PC-9 (cell line): ENCODE measurements at regions not wholly inside any gene's neighbourhood (a gene's known extent, or its start where the extent isn't known, plus 50 kb on each side); places are given as distances from the start of the nearest gene placed in this dataset.

Experiments used
- BruUV-seq: library from RNA; stranded (reverse); fragments of 400-500 nt; replicated peaks from 2 replicates; lab custom pipeline; 2021; lab: Mats Ljungman, UMichigan
- CTCF ChIA-PET: fragments of 300-600 bp; sonication (Branson Sonifier 250); formaldehyde crosslinking; loops from one replicate; lab custom pipeline; 2022; ENCODE audit warnings: antibody characterized with exemption; lab: Charles Lee
- POLR2A ChIA-PET: fragments of 300-600 bp; sonication (Branson Sonifier 250); formaldehyde crosslinking; loops from one replicate; lab custom pipeline; 2022; ENCODE audit warnings: antibody characterized with exemption; ENCODE audit not compliant: unreplicated experiment; lab: Charles Lee
- DNase-seq, 2 experiments: peaks; one replicate each; pipeline versions ENCODE4 v3.0.0 to v3.0.0-alpha.2; 2015 to 2022; ENCODE audit warnings: mixed read lengths in 1 of 2
- H2AFZ ChIP-seq: fragments of 200-600 bp; sonication (generic); 2 replicates; pipeline ENCODE4 v1.8.1; 2017; ENCODE audit warnings: antibody characterized with exemption
- H3F3A ChIP-seq: fragments of 200-600 bp; sonication (generic); 2 replicates; pipeline ENCODE4 v1.8.1; 2017; ENCODE audit warnings: antibody characterized with exemption, mild to moderate bottlenecking, low read depth; ENCODE audit not compliant: insufficient read depth
- H3K27ac ChIP-seq: fragments of 200-600 bp; sonication (generic); 2 replicates; pipeline ENCODE4 v1.6.1; 2016; ENCODE audit warnings: mixed run types
- H3K27me3 ChIP-seq: fragments of 200-600 bp; sonication (generic); 2 replicates; pipeline ENCODE4 v1.6.1; 2016; ENCODE audit warnings: low read depth, mixed run types; ENCODE audit not compliant: insufficient read depth
- H3K36me3 ChIP-seq: fragments of 200-600 bp; sonication (generic); 2 replicates; pipeline ENCODE4 v1.6.1; 2016; ENCODE audit warnings: low read depth, mixed run types
- H3K4me1 ChIP-seq: fragments of 200-600 bp; sonication (generic); replicated peaks from 2 replicates; pipeline ENCODE4 v1.6.1; 2016; ENCODE audit warnings: mixed run types; ENCODE audit not compliant: insufficient read depth
- H3K4me2 ChIP-seq: fragments of 200-600 bp; sonication (generic); 2 replicates; pipeline ENCODE4 v1.6.1; 2017; ENCODE audit warnings: mixed run types
- H3K4me3 ChIP-seq: fragments of 200-600 bp; sonication (generic); 2 replicates; pipeline ENCODE4 v1.6.1; 2016; ENCODE audit warnings: mixed run types
- H3K79me2 ChIP-seq: fragments of 200-600 bp; sonication (generic); 2 replicates; pipeline ENCODE4 v1.6.1; 2017; ENCODE audit warnings: low read depth, mixed run types
- H3K9me2 ChIP-seq: fragments of 200-600 bp; sonication (generic); 2 replicates; pipeline ENCODE4 v1.8.1; 2017; ENCODE audit warnings: mild to moderate bottlenecking; ENCODE audit not compliant: insufficient read depth
- H3K9me3 ChIP-seq: fragments of 200-600 bp; sonication (generic); 2 replicates; pipeline ENCODE4 v1.8.1; 2016; ENCODE audit warnings: low read depth; ENCODE audit not compliant: insufficient read depth
- H4K20me1 ChIP-seq: fragments of 200-600 bp; sonication (generic); 2 replicates; pipeline ENCODE4 v1.8.1; 2017; ENCODE audit not compliant: insufficient read depth
- CTCF ChIP-seq: fragments of 200-600 bp; sonication (generic); conservative IDR thresholded peaks from 2 replicates; pipeline ENCODE4 v1.6.1; 2017; ENCODE audit warnings: mixed run types, antibody characterized with exemption, mild to moderate bottlenecking, moderate library complexity
- EZH2 ChIP-seq: fragments of 200-600 bp; sonication (generic); IDR thresholded peaks from 2 replicates; pipeline ENCODE4 v1.8.0; 2017; ENCODE audit warnings: antibody characterized with exemption, low read depth
- intact Hi-C: fragments of 100-400 bp; cut with micrococcal nuclease; formaldehyde crosslinking; loops from one replicate; pipeline ENCODE4 v1.10.0; 2022; ENCODE audit not compliant: unreplicated experiment

DNA sequence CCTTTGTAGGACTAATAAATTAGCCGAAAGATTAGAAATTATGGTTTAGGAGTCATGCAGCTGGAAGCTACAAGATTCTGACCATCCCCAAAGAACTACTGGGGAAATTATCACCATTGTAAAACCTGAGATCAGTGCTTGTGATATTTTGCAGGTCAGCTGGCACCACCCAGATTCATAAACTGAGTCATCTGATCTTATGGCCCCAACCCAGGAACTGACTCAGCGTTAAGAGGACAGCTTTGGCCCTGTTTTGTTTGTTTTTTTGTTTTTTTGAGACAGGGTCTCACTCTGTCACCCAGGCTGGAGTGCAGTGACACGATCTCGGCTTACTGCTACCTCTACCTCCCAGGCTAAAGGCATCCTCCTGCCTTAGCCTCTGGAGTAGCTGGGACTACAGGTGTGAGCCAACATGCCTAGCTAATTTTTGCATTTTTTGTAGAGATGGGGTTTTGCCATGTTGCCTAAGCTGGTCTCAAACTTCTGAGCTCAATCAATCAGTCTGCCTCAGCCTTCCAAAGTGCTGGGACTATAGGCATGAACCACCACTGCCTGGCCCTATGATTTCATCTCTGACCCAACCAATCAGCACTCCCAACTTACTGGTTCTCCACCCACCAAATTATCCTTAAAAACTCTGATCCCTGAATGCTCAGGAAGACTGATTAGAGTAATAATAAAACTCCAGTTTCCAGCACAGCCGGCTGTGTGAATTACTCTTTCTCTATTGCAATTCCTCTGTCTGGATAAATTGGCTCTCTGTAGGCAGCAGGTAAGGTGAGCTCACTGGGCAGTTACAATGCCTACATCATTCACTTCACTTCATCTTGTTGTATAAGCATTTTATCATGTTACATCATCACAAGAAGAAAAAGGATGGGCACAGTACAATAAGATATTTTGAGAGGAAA lies 79.4 kb upstream of the KSR1 start:
- Histone ChIP-seq H3K27ac (peak overlapping the region; percentile 69), H3F3A (peaks cover 17% of the 10 kb centered on the region; the same call in 1 of the 2 replicates), H4K20me1 (no peaks in the 10 kb centered on the region), H3K27me3 (no peaks in the 10 kb centered on the region), H3K9me3 (peaks cover 5% of the 10 kb centered on the region; the same call in 1 of the 2 replicates), H3K36me3 (no peaks in the 10 kb centered on the region), H3K4me1 (peaks cover 32% of the 10 kb centered on the region), H3K4me3 (no peak overlapping the region), H3K4me2 (peak overlapping the region; percentile 58), H2AFZ (0 out of 2 replicates have a peak overlapping the region, but pooled peaks have one; percentile 17), H3K79me2 (no peaks in the 10 kb centered on the region), H3K9me2 (no peaks in the 10 kb centered on the region)
- intact Hi-C loops, result no loop called here
- CTCF ChIA-PET, result interaction anchor here (0.5 kb wide), 1 partner anchor 23 kb away, joined by 5 read pairs; no protein-coding TSS in a partner anchor
- no TSS peak for BruUV-seq
- TF ChIP-seq CTCF (no peak), EZH2 (no peak)
- POLR2A ChIA-PET, result no interaction called here
- peak in 1 of 2 experiments; percentile 58 for DNase-seq

GRCh38 chr17:27378482-27379175 lies 77.6 kb upstream of the KSR1 start:
- DNase-seq, result no peak
- Histone ChIP-seq H3K4me3 (no peak overlapping the region), H3K79me2 (no peaks in the 10 kb centered on the region), H3F3A (peaks cover 20% of the 10 kb centered on the region), H4K20me1 (no peaks in the 10 kb centered on the region), H3K9me2 (no peaks in the 10 kb centered on the region), H2AFZ (no peak overlapping the region), H3K9me3 (no peaks in the 10 kb centered on the region), H3K4me1 (peaks cover 34% of the 10 kb centered on the region), H3K36me3 (no peaks in the 10 kb centered on the region), H3K27ac (no peak overlapping the region), H3K4me2 (no peak overlapping the region), H3K27me3 (no peaks in the 10 kb centered on the region)
- no peak for TF ChIP-seq EZH2
- TF ChIP-seq CTCF, result no peak
- POLR2A ChIA-PET, result no interaction called here
- intact Hi-C loops, result no loop called here
- BruUV-seq, result no TSS peak
- CTCF ChIA-PET, result no interaction called here

DNA sequence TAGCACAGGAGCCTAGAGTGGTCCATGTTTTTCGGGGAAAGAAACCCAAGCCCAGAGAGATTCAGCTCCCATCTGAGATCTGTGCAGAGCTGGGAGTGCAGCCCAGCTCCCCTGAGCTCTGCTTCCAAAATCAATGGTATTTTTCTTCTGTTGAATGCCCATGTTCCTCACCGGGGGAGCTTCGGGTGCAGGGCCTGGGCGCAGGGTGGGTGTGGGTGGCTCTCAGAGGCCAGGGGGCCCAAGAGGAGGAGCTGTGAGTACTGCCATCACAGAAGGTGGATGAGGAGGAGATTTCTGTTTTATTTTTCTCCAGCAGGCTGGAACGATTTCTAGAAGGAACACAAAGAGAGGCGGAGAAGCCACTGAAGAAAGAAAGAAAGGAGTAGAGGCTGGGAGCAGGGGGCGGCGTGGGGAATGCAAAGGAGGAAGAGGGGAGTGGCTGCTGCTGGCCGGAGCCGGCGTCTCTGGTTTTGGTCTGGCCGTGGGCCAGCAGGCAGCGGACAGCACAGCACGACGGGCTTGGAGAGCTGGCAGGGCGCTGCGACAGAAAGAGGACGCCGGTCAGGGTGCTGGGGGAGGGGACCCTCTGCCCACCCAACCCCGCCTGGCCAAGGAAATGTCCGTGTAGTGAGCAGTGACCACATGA lies 76.2 kb upstream of the KSR1 start:
- Histone ChIP-seq H3F3A (peaks cover 32% of the 10 kb centered on the region), H3K4me2 (peak overlapping the region; percentile 78), H3K9me2 (no peaks in the 10 kb centered on the region), H3K27me3 (no peaks in the 10 kb centered on the region), H3K9me3 (no peaks in the 10 kb centered on the region), H3K36me3 (no peaks in the 10 kb centered on the region), H3K79me2 (no peaks in the 10 kb centered on the region), H3K4me1 (peaks cover 46% of the 10 kb centered on the region), H2AFZ (peak overlapping the region; percentile 54), H4K20me1 (no peaks in the 10 kb centered on the region), H3K4me3 (peak overlapping the region; percentile 33; the same call in 1 of the 2 replicates), H3K27ac (no peak overlapping the region)
- BruUV-seq, result no TSS peak
- ChIA-PET CTCF (interaction anchor here (1.1 kb wide), 1 partner anchor 26 kb away, joined by 4 read pairs; no protein-coding TSS in a partner anchor), POLR2A (interaction anchor here (0.5 kb wide), 1 partner anchor 303 kb away, joined by 5 read pairs; no protein-coding TSS in a partner anchor)
- DNase-seq, result peak in 1 of 2 experiments; percentile 71
- intact Hi-C loops, result no loop called here
- no peak for TF ChIP-seq EZH2
- TF ChIP-seq CTCF, result no peak
